Midbrain (tissue), 1 donor: ENCODE measurements at regions not wholly inside any gene's neighbourhood (a gene's known extent, or its start where the extent isn't known, plus 50 kb on each side); places are given as distances from the start of the nearest gene placed in this dataset.

Experiments used
- DNase-seq: peaks from one replicate; lab custom pipeline; 2025; lab: John Stamatoyannopoulos, UW

GRCh38 chr9:20197976-20198685 is 409.3 kb upstream of the SLC24A2 start:
- DNase-seq, result peak; percentile 5

- DNase-seq, result no peak
These were observed 402.5 kb upstream of the SLC24A2 start for GRCh38 chr9:20191228-20191840.

- no peak for DNase-seq
These were observed 401.0 kb upstream of the SLC24A2 start for GRCh38 chr9:20189871-20190270.

- no peak for DNase-seq
These were observed 400.0 kb upstream of the SLC24A2 start for GRCh38 chr9:20188616-20189369.

- DNase-seq, result no peak
These were observed 398.5 kb upstream of the SLC24A2 start for GRCh38 chr9:20187318-20187717.

GRCh38 chr9:20186823-20187222 is 398.0 kb upstream of the SLC24A2 start:
- DNase-seq, result no peak

- no peak for DNase-seq
These were observed 397.4 kb upstream of the SLC24A2 start for GRCh38 chr9:20186231-20186630.

GRCh38 chr9:20184541-20184940 is 395.7 kb upstream of the SLC24A2 start:
- no peak for DNase-seq

- DNase-seq, result no peak
These were observed 389.8 kb upstream of the SLC24A2 start for GRCh38 chr9:20178679-20179078.

GRCh38 chr9:20178197-20178596 is 389.4 kb upstream of the SLC24A2 start:
- no peak for DNase-seq

DNA sequence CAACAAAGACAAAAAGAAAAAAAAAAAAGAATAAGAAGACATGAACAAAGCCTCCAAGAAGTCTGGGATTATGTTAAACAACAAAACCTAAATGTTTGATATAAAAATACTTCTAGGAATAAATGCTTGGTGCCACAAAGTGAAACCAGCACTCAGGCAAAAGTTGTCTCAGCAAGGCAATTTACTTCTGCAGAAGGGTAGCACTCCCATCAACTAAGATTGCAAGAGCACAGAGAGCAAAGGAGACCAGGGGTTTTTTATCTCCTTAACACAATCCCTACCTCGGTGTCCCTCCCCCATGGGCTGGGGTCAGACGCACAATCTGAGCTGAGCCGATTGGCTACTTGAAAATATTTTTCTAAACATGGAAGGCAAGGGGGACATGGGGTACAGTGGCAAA is 381.3 kb upstream of the SLC24A2 start:
- DNase-seq, result no peak

- DNase-seq, result no peak
These were observed 363.4 kb upstream of the SLC24A2 start for GRCh38 chr9:20152151-20152725.

GRCh38 chr9:20148416-20148815 is 359.6 kb upstream of the SLC24A2 start:
- no peak for DNase-seq

GRCh38 chr9:20144197-20144596 is 355.4 kb upstream of the SLC24A2 start:
- DNase-seq, result no peak

DNA sequence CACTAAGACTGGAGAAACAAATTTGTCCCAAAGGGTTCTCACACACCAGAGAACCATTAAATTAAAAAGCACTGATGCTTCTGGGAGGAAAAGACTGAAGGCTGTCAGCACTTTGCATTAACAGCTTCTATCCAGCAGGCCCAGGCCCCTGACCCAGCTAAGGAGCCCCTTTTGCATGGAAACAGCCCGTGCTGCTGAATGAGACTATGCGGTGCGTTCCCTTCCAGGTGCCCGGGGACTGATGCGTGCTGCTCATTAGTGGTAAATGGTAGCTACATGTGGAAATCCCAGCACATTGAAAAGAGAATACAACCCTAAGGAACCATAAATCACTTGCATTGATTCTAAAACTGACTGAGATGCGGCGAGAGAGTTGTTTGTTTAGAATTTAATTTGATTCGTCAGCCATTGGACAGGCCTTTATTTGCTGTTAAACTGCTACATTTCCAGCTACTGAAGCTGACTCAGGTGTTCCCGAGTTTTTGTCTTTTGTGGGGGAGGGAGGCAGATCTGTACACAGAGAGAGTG is 351.0 kb upstream of the SLC24A2 start:
- DNase-seq, result no peak

- no peak for DNase-seq
These were observed 350.0 kb upstream of the SLC24A2 start for GRCh38 chr9:20138841-20139240.

GRCh38 chr9:20138116-20138515 is 349.3 kb upstream of the SLC24A2 start:
- DNase-seq, result no peak

GRCh38 chr9:20137425-20137824 is 348.6 kb upstream of the SLC24A2 start:
- DNase-seq, result no peak

- no peak for DNase-seq
These were observed 346.4 kb upstream of the SLC24A2 start for GRCh38 chr9:20135119-20135697.

- no peak for DNase-seq
These were observed 336.9 kb upstream of the SLC24A2 start for GRCh38 chr9:20125727-20126126.

DNA sequence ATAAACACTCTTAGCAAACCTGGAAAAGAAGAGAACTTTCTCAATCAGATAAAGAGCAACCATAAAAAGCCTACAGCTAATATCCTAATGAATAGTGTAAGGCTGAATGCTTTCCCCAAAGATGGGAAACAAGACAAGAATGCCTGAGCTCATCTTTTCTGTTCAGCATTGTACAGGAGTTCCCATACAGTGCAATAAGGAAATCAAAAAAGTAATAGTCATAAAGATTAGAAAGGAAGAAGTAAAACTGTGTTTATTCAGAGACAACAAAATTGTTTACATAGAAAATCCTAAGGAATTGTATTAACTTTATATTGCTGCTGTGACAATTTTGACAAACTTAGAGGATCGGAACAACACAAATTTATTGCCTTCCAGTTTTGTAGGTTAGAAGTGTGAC is 330.7 kb upstream of the SLC24A2 start:
- DNase-seq, result no peak

DNA sequence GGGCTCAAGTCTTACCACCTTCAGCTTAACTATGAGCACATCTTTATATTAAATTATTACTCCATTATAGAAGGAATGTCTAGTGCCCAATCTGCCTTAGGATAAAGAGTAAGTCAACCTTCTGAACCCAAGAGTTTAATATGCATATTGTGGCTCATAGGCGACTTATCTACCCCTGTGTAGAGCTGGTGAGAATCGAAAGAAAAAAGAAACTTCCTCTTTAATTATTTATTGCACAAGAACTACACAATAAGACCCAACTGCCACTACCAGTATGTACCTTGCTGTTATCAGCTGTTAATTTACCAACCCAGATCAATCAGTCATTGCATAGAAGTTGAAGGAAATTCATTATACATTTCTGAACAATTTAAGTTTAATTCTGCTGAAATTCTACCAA is 329.1 kb upstream of the SLC24A2 start:
- no peak for DNase-seq
